A673 (cell line): ENCODE measurements at regions not wholly inside any gene's neighbourhood (a gene's known extent, or its start where the extent isn't known, plus 50 kb on each side); places are given as distances from the start of the nearest gene placed in this dataset.

Source experiments
- BruUV-seq: library from RNA; stranded (reverse); fragments of 400-500 nt; replicated peaks from 2 replicates; lab custom pipeline; 2021; lab: Mats Ljungman, UMichigan
- CTCF ChIA-PET: fragments of 300-600 bp; sonication (Branson Sonifier 250); formaldehyde crosslinking; loops from one replicate; lab custom pipeline; 2022; ENCODE audit warnings: antibody characterized with exemption; lab: Charles Lee
- POLR2A ChIA-PET: fragments of 300-600 bp; sonication (Branson Sonifier 250); formaldehyde crosslinking; loops from one replicate; lab custom pipeline; 2022; ENCODE audit warnings: antibody characterized with exemption; ENCODE audit not compliant: low non-redundant PET; lab: Charles Lee
- DNase-seq: peaks from one replicate; pipeline ENCODE4 v3.0.0-alpha.2; 2015; ENCODE audit warnings: low spot score
- H3K27ac ChIP-seq: fragments of 200-600 bp; sonication (generic); 2 replicates; pipeline ENCODE4 v1.5.1; 2016; ENCODE audit warnings: mixed run types, low read depth, mild to moderate bottlenecking, mixed read lengths, antibody characterized with exemption, low read length; ENCODE audit not compliant: poor library complexity, severe bottlenecking
- H3K27me3 ChIP-seq: fragments of 200-600 bp; sonication (generic); replicated peaks from 2 replicates; pipeline ENCODE4 v1.6.1; 2017; ENCODE audit warnings: mixed run types, low read depth, mild to moderate bottlenecking, mixed read lengths, antibody characterized with exemption, low read length; ENCODE audit not compliant: insufficient read depth, poor library complexity
- H3K36me3 ChIP-seq: fragments of 200-600 bp; sonication (generic); 2 replicates; pipeline ENCODE4 v1.6.1; 2016; ENCODE audit warnings: mixed run types, mild to moderate bottlenecking, mixed read lengths, antibody characterized with exemption, low read length; ENCODE audit not compliant: insufficient read depth, poor library complexity, severe bottlenecking
- H3K4me1 ChIP-seq: fragments of 200-600 bp; sonication (generic); 2 replicates; pipeline ENCODE4 v1.6.1; 2017; ENCODE audit warnings: mixed run types, mild to moderate bottlenecking, mixed read lengths, antibody characterized with exemption, low read length; ENCODE audit not compliant: insufficient read depth, poor library complexity, severe bottlenecking
- H3K4me3 ChIP-seq: fragments of 200-600 bp; sonication (generic); 2 replicates; pipeline ENCODE4 v1.5.1; 2016; ENCODE audit warnings: low read depth, mixed run types, mild to moderate bottlenecking, mixed read lengths, low read length; ENCODE audit not compliant: poor library complexity, severe bottlenecking
- H3K9me3 ChIP-seq: fragments of 200-600 bp; sonication (generic); 2 replicates; pipeline ENCODE4 v1.6.1; 2016; ENCODE audit warnings: mixed run types, low read depth, mild to moderate bottlenecking, mixed read lengths, antibody characterized with exemption, low read length; ENCODE audit not compliant: poor library complexity, severe bottlenecking
- CTCF ChIP-seq: fragments of 300-800, 200-600 bp; sonication (generic); conservative IDR thresholded peaks from 2 replicates; pipeline ENCODE4 v1.5.1; 2017; ENCODE audit warnings: low read depth, mild to moderate bottlenecking, antibody characterized with exemption, low read length, moderate library complexity, mixed read lengths
- EZH2 ChIP-seq: fragments of 200-600 bp; sonication (generic); IDR thresholded peaks from 2 replicates; pipeline ENCODE4 v1.6.1; 2017; ENCODE audit warnings: borderline replicate concordance, low read depth, mild to moderate bottlenecking, mixed read lengths, antibody characterized with exemption, low read length; ENCODE audit not compliant: poor library complexity, severe bottlenecking
- intact Hi-C: fragments of 100-400 bp; cut with micrococcal nuclease; formaldehyde crosslinking; loops from one replicate; pipeline ENCODE4 v1.10.0; 2022; ENCODE audit not compliant: unreplicated experiment

GRCh38 chr11:129503646-129504045 lies 128.0 kb downstream of the BARX2 start:
- ChIA-PET CTCF (no interaction called here), POLR2A (no interaction called here)
- intact Hi-C loops, result no loop called here
- H3K4me1 ChIP-seq, result peaks cover 7% of the 10 kb centered on the region
- no peaks in the 10 kb centered on the region for H3K9me3 ChIP-seq
- no TSS peak for BruUV-seq
- no peak overlapping the region for H3K27ac ChIP-seq
- TF ChIP-seq CTCF, result no peak
- no peak for TF ChIP-seq EZH2
- H3K4me3 ChIP-seq, result no peak overlapping the region
- no peaks in the 10 kb centered on the region for H3K36me3 ChIP-seq
- H3K27me3 ChIP-seq, result no peaks in the 10 kb centered on the region
- DNase-seq, result peak; percentile 25

GRCh38 chr11:129505266-129505665 lies 129.6 kb downstream of the BARX2 start:
- ChIA-PET CTCF (no interaction called here), POLR2A (no interaction called here)
- Histone ChIP-seq H3K27ac (no peak overlapping the region), H3K27me3 (no peaks in the 10 kb centered on the region), H3K9me3 (no peaks in the 10 kb centered on the region), H3K36me3 (no peaks in the 10 kb centered on the region), H3K4me3 (no peak overlapping the region), H3K4me1 (peaks cover 7% of the 10 kb centered on the region)
- intact Hi-C loops, result no loop called here
- BruUV-seq, result no TSS peak
- TF ChIP-seq CTCF (no peak), EZH2 (no peak)
- no peak for DNase-seq

- ChIA-PET POLR2A (no interaction called here), CTCF (no interaction called here)
- H3K4me1 ChIP-seq, result peaks cover 7% of the 10 kb centered on the region
- no peak overlapping the region for H3K27ac ChIP-seq
- H3K9me3 ChIP-seq, result no peaks in the 10 kb centered on the region
- BruUV-seq, result no TSS peak
- no peaks in the 10 kb centered on the region for H3K36me3 ChIP-seq
- no peaks in the 10 kb centered on the region for H3K27me3 ChIP-seq
- intact Hi-C loops, result no loop called here
- no peak overlapping the region for H3K4me3 ChIP-seq
- no peak for DNase-seq
- TF ChIP-seq EZH2 (no peak), CTCF (no peak)
Observed at GRCh38 chr11:129508163-129508562, 132.5 kb downstream of the BARX2 start.
